GM23338 (cell line): ENCODE measurements at regions not wholly inside any gene's neighbourhood (a gene's known extent, or its start where the extent isn't known, plus 50 kb on each side); places are given as distances from the start of the nearest gene placed in this dataset.

Experiments
- EZH2phosphoT487 ChIP-seq: fragments of 200-600 bp; sonication (generic); IDR thresholded peaks from one replicate; pipeline ENCODE4 v1.8.1; 2018; ENCODE audit warnings: antibody characterized with exemption; ENCODE audit not compliant: unreplicated experiment
- JUNB ChIP-seq: IDR thresholded peaks from one replicate; pipeline ENCODE4 v1.6.1; 2016; ENCODE audit warnings: antibody characterized with exemption; ENCODE audit not compliant: unreplicated experiment
- NANOG ChIP-seq: IDR thresholded peaks from 2 replicates; pipeline ENCODE4 v1.6.1; 2016; ENCODE audit warnings: antibody characterized with exemption, borderline replicate concordance
- POLR2AphosphoS5 ChIP-seq: IDR thresholded peaks from 2 replicates; pipeline ENCODE4 v1.6.1; 2016; ENCODE audit warnings: antibody characterized with exemption, low read depth
- ZNF331 ChIP-seq: fragments of 250-450 bp; sonication (Bioruptor Pico); IDR thresholded peaks from 2 replicates; pipeline ENCODE4 v1.5.0; 2020; ENCODE audit warnings: low read depth, mild to moderate bottlenecking, moderate library complexity
- TF ChIP-seq, protein P1 (sequence below): fragments of 250-450 bp; sonication (Bioruptor Pico); IDR thresholded peaks from 2 replicates; pipeline ENCODE4 v1.5.0; 2020; ENCODE audit warnings: mild to moderate bottlenecking, moderate library complexity
- TF ChIP-seq, protein P2 (sequence below): IDR thresholded peaks from one replicate; pipeline ENCODE4 v1.6.1; 2018; ENCODE audit warnings: antibody characterized with exemption; ENCODE audit not compliant: unreplicated experiment

DNA sequence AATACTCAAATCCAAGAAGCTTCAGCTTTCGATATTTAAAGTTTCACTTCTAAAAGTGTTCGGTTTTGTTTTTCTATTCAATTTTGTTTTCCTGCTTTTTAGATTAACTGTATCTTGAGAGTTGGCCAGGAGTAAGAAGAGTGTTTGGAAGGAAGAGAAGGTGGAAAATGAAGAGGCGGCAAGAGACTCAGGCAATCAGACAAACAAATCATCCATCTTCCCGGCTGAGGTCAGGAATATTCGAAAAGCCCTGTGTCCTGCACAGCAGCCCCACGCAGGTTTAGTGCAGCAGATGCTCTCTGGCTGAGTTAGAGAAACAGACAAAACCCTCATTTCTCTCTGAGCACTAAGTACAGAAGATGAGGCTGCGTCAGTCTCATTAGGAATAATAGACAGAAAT lies 330.3 kb upstream of the NOCT start (continued):
- TF ChIP-seq, protein P1, sequence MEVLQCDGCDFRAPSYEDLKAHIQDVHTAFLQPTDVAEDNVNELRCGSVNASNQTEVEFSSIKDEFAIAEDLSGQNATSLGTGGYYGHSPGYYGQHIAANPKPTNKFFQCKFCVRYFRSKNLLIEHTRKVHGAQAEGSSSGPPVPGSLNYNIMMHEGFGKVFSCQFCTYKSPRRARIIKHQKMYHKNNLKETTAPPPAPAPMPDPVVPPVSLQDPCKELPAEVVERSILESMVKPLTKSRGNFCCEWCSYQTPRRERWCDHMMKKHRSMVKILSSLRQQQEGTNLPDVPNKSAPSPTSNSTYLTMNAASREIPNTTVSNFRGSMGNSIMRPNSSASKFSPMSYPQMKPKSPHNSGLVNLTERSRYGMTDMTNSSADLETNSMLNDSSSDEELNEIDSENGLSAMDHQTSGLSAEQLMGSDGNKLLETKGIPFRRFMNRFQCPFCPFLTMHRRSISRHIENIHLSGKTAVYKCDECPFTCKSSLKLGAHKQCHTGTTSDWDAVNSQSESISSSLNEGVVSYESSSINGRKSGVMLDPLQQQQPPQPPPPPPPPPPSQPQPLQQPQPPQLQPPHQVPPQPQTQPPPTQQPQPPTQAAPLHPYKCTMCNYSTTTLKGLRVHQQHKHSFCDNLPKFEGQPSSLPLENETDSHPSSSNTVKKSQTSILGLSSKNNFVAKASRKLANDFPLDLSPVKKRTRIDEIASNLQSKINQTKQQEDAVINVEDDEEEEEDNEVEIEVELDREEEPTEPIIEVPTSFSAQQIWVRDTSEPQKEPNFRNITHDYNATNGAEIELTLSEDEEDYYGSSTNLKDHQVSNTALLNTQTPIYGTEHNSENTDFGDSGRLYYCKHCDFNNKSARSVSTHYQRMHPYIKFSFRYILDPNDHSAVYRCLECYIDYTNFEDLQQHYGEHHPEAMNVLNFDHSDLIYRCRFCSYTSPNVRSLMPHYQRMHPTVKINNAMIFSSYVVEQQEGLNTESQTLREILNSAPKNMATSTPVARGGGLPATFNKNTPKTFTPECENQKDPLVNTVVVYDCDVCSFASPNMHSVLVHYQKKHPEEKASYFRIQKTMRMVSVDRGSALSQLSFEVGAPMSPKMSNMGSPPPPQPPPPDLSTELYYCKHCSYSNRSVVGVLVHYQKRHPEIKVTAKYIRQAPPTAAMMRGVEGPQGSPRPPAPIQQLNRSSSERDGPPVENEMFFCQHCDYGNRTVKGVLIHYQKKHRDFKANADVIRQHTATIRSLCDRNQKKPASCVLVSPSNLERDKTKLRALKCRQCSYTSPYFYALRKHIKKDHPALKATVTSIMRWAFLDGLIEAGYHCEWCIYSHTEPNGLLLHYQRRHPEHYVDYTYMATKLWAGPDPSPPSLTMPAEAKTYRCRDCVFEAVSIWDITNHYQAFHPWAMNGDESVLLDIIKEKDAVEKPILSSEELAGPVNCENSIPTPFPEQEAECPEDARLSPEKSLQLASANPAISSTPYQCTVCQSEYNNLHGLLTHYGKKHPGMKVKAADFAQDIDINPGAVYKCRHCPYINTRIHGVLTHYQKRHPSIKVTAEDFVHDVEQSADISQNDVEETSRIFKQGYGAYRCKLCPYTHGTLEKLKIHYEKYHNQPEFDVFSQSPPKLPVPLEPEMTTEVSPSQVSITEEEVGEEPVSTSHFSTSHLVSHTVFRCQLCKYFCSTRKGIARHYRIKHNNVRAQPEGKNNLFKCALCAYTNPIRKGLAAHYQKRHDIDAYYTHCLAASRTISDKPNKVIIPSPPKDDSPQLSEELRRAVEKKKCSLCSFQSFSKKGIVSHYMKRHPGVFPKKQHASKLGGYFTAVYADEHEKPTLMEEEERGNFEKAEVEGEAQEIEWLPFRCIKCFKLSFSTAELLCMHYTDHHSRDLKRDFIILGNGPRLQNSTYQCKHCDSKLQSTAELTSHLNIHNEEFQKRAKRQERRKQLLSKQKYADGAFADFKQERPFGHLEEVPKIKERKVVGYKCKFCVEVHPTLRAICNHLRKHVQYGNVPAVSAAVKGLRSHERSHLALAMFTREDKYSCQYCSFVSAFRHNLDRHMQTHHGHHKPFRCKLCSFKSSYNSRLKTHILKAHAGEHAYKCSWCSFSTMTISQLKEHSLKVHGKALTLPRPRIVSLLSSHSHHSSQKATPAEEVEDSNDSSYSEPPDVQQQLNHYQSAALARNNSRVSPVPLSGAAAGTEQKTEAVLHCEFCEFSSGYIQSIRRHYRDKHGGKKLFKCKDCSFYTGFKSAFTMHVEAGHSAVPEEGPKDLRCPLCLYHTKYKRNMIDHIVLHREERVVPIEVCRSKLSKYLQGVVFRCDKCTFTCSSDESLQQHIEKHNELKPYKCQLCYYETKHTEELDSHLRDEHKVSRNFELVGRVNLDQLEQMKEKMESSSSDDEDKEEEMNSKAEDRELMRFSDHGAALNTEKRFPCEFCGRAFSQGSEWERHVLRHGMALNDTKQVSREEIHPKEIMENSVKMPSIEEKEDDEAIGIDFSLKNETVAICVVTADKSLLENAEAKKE (CRISPR knock-in tag) = no peak
- TF ChIP-seq, protein P2, sequence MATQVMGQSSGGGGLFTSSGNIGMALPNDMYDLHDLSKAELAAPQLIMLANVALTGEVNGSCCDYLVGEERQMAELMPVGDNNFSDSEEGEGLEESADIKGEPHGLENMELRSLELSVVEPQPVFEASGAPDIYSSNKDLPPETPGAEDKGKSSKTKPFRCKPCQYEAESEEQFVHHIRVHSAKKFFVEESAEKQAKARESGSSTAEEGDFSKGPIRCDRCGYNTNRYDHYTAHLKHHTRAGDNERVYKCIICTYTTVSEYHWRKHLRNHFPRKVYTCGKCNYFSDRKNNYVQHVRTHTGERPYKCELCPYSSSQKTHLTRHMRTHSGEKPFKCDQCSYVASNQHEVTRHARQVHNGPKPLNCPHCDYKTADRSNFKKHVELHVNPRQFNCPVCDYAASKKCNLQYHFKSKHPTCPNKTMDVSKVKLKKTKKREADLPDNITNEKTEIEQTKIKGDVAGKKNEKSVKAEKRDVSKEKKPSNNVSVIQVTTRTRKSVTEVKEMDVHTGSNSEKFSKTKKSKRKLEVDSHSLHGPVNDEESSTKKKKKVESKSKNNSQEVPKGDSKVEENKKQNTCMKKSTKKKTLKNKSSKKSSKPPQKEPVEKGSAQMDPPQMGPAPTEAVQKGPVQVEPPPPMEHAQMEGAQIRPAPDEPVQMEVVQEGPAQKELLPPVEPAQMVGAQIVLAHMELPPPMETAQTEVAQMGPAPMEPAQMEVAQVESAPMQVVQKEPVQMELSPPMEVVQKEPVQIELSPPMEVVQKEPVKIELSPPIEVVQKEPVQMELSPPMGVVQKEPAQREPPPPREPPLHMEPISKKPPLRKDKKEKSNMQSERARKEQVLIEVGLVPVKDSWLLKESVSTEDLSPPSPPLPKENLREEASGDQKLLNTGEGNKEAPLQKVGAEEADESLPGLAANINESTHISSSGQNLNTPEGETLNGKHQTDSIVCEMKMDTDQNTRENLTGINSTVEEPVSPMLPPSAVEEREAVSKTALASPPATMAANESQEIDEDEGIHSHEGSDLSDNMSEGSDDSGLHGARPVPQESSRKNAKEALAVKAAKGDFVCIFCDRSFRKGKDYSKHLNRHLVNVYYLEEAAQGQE = no peak
- TF ChIP-seq EZH2phosphoT487 (no peak), POLR2AphosphoS5 (no peak), JUNB (no peak), NANOG (no peak), ZNF331 (no peak)
